ENCODE measurements at regions not wholly inside any gene's neighbourhood (a gene's known extent, or its start where the extent isn't known, plus 50 kb on each side); places are given as distances from the start of the nearest gene placed in this dataset.

GRCh38 chr17:68656666-68657065 is 55.5 kb upstream of the FAM20A start:
- TF ChIP-seq, protein P1, sequence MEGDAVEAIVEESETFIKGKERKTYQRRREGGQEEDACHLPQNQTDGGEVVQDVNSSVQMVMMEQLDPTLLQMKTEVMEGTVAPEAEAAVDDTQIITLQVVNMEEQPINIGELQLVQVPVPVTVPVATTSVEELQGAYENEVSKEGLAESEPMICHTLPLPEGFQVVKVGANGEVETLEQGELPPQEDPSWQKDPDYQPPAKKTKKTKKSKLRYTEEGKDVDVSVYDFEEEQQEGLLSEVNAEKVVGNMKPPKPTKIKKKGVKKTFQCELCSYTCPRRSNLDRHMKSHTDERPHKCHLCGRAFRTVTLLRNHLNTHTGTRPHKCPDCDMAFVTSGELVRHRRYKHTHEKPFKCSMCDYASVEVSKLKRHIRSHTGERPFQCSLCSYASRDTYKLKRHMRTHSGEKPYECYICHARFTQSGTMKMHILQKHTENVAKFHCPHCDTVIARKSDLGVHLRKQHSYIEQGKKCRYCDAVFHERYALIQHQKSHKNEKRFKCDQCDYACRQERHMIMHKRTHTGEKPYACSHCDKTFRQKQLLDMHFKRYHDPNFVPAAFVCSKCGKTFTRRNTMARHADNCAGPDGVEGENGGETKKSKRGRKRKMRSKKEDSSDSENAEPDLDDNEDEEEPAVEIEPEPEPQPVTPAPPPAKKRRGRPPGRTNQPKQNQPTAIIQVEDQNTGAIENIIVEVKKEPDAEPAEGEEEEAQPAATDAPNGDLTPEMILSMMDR (IDR thresholded peaks at IDR 0.05), result no peak
- Histone ChIP-seq H3K27ac (peak overlapping the region in 2 of 10 donors; percentile 18 to 19), H3K4me3 (no peak overlapping the region), H3K27me3 (no peaks in the 10 kb centered on the region), H3K9me3 (no peaks in the 10 kb centered on the region), H3K36me3 (no peaks in the 10 kb centered on the region), H3K4me1 (peaks cover 0 to 12% (median 0%) of the 10 kb centered on the region in 9 donors)
- 59 to 66% methylated on average over 4 of the region's 4 CpGs for WGBS, 2 donors
- intact Hi-C loops (cut with DNase I), result no loop called here
- DNase-seq (no peak), ATAC-seq (no peak)

Measured in heart right ventricle (tissue), 16 donors.